HEK293 (cell line): ENCODE measurements at regions not wholly inside any gene's neighbourhood (a gene's known extent, or its start where the extent isn't known, plus 50 kb on each side); places are given as distances from the start of the nearest gene placed in this dataset.

Experiments
- CTCF ChIA-PET: fragments of 350-600 bp; formaldehyde crosslinking; extraction: SDS; loops from one replicate; lab custom pipeline; 2021; ENCODE audit warnings: antibody characterized with exemption; lab: Yijun Ruan, JAX
- POLR2A ChIA-PET: fragments of 300-600 bp; formaldehyde crosslinking; extraction: SDS; loops from one replicate; lab custom pipeline; 2020; ENCODE audit warnings: antibody characterized with exemption, inconsistent platforms; lab: Yijun Ruan, JAX
- H3K27ac ChIP-seq: fragments of 200-500 bp; sonication (Bioruptor generic); 2 replicates; pipeline ENCODE4 v1.5.1; 2014; ENCODE audit warnings: low read depth, low read length, control low read depth, inconsistent platforms; ENCODE audit errors: extremely low read depth
- H3K36me3 ChIP-seq, 2 experiments: fragments of 200-500 bp in 1 of 2; sonication (Bioruptor generic) in 1 of 2; 1 replicate in 1 of 2; 2 replicates in 1 of 2; pipeline ENCODE4 v1.5.1; 2014 to 2017; ENCODE audit warnings: inconsistent platforms in 2 of 2, low read length in 2 of 2; ENCODE audit not compliant: control insufficient read depth in 2 of 2, insufficient read depth in 1 of 2
- H3K4me1 ChIP-seq: fragments of 200-500 bp; sonication (Bioruptor generic); 2 replicates; pipeline ENCODE4 v1.5.1; 2014; ENCODE audit warnings: mild to moderate bottlenecking, low read length, inconsistent platforms; ENCODE audit not compliant: control insufficient read depth, insufficient read depth
- H3K4me3 ChIP-seq: 2 replicates; pipeline ENCODE4 v1.5.1; 2011; ENCODE audit warnings: low read depth, mild to moderate bottlenecking, control low read depth, low read length, moderate library complexity
- H3K9me3 ChIP-seq: fragments of 200-500 bp; sonication (Bioruptor generic); 2 replicates; pipeline ENCODE4 v1.5.1; 2014; ENCODE audit warnings: low read depth, low read length, inconsistent platforms; ENCODE audit not compliant: control insufficient read depth, insufficient read depth
- SP7 ChIP-seq: fragments of 450-650 bp; formaldehyde crosslinking; IDR thresholded peaks from 2 replicates; pipeline ENCODE4 v1.5.1; 2016; ENCODE audit warnings: missing biosample characterization, missing genetic modification characterization
- YY2 ChIP-seq: fragments of 450-650 bp; formaldehyde crosslinking; IDR thresholded peaks from 2 replicates; pipeline ENCODE4 v1.5.1; 2016; ENCODE audit warnings: missing biosample characterization, missing genetic modification characterization
- ZNF214 ChIP-seq: fragments of 450-650 bp; formaldehyde crosslinking; IDR thresholded peaks from 2 replicates; pipeline ENCODE4 v1.5.1; 2017; ENCODE audit warnings: missing biosample characterization, mild to moderate bottlenecking, missing genetic modification characterization, borderline replicate concordance
- ZNF354C ChIP-seq: fragments of 450-650 bp; formaldehyde crosslinking; IDR thresholded peaks from 2 replicates; pipeline ENCODE4 v1.5.1; 2016; ENCODE audit warnings: missing biosample characterization, missing genetic modification characterization, low read depth, borderline replicate concordance
- ZNF37A ChIP-seq: fragments of 450-650 bp; IDR thresholded peaks from 2 replicates; pipeline ENCODE4 v1.5.1; 2018; ENCODE audit warnings: missing biosample characterization, missing genetic modification characterization
- ZNF830 ChIP-seq: fragments of 450-650 bp; IDR thresholded peaks from 2 replicates; pipeline ENCODE4 v1.5.0; 2018; ENCODE audit warnings: missing biosample characterization, missing genetic modification characterization, low read depth, mild to moderate bottlenecking, moderate library complexity
- TF ChIP-seq, protein P1 (sequence below): fragments of 450-650 bp; formaldehyde crosslinking; IDR thresholded peaks from 2 replicates; pipeline ENCODE4 v1.5.1; 2016; ENCODE audit warnings: missing biosample characterization, missing genetic modification characterization, borderline replicate concordance
- TF ChIP-seq, protein P2 (sequence below): fragments of 450-650 bp; formaldehyde crosslinking; IDR thresholded peaks from 2 replicates; pipeline ENCODE4 v1.5.1; 2016; ENCODE audit warnings: missing biosample characterization, missing genetic modification characterization
- TF ChIP-seq, protein P3 (sequence below): fragments of 450-650 bp; formaldehyde crosslinking; IDR thresholded peaks from 2 replicates; pipeline ENCODE4 v1.5.1; 2017; ENCODE audit warnings: missing biosample characterization, missing genetic modification characterization
- TF ChIP-seq, protein P4 (sequence below): fragments of 450-650 bp; formaldehyde crosslinking; IDR thresholded peaks from 2 replicates; pipeline ENCODE4 v1.5.1; 2016; ENCODE audit warnings: missing biosample characterization, missing genetic modification characterization, borderline replicate concordance

DNA sequence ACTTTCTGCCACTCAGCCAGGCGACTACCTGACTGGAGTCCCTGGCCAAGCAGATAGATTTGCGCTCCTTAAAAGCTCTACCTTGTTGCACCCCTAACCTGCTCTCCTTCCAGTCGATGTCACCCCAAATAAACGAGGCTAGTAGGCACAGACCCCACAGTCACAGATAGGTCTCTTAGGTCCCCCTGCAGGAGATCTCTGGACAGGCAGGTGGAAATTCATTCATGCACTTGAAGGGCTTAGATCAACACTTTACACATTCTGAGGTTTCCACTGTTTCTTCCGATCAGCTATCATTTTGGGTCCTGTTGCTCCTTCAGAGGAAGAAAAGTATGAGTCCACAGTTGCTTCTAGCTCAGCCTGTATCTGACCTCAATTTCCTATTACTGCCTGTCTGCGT, 272.6 kb upstream of the FMN2 start (continued):
- TF ChIP-seq, protein P1, sequence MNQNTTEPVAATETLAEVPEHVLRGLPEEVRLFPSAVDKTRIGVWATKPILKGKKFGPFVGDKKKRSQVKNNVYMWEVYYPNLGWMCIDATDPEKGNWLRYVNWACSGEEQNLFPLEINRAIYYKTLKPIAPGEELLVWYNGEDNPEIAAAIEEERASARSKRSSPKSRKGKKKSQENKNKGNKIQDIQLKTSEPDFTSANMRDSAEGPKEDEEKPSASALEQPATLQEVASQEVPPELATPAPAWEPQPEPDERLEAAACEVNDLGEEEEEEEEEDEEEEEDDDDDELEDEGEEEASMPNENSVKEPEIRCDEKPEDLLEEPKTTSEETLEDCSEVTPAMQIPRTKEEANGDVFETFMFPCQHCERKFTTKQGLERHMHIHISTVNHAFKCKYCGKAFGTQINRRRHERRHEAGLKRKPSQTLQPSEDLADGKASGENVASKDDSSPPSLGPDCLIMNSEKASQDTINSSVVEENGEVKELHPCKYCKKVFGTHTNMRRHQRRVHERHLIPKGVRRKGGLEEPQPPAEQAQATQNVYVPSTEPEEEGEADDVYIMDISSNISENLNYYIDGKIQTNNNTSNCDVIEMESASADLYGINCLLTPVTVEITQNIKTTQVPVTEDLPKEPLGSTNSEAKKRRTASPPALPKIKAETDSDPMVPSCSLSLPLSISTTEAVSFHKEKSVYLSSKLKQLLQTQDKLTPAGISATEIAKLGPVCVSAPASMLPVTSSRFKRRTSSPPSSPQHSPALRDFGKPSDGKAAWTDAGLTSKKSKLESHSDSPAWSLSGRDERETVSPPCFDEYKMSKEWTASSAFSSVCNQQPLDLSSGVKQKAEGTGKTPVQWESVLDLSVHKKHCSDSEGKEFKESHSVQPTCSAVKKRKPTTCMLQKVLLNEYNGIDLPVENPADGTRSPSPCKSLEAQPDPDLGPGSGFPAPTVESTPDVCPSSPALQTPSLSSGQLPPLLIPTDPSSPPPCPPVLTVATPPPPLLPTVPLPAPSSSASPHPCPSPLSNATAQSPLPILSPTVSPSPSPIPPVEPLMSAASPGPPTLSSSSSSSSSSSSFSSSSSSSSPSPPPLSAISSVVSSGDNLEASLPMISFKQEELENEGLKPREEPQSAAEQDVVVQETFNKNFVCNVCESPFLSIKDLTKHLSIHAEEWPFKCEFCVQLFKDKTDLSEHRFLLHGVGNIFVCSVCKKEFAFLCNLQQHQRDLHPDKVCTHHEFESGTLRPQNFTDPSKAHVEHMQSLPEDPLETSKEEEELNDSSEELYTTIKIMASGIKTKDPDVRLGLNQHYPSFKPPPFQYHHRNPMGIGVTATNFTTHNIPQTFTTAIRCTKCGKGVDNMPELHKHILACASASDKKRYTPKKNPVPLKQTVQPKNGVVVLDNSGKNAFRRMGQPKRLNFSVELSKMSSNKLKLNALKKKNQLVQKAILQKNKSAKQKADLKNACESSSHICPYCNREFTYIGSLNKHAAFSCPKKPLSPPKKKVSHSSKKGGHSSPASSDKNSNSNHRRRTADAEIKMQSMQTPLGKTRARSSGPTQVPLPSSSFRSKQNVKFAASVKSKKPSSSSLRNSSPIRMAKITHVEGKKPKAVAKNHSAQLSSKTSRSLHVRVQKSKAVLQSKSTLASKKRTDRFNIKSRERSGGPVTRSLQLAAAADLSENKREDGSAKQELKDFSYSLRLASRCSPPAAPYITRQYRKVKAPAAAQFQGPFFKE (tag by site-specific recombination) = no peak
- TF ChIP-seq YY2 (tag by site-specific recombination) = no peak

DNA sequence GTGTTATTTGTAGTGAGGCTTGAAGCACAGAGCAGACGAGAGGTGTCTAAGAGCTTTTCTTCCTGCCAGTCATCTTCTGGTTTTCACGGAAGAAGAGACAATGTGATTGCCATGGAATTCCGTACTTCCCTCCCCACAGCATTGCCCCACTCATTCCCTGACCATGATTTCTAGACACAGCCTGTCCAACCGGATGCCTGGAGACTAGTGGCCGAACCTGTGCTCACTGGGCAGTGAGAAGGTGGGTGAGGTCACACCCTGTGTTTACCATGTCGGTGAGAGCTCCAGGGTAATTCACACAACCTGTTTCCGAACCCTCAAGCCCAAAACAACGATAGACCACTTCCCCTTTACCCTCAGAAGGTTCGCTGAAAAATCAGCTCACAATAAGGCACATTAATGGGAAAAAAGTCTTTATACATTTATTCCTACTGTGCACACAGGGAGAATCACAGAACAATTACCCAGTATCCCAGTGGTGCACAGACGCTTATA, 271.9 kb upstream of the FMN2 start:
- Histone ChIP-seq H3K4me3 (no peak overlapping the region), H3K4me1 (no peaks in the 10 kb centered on the region), H3K9me3 (no peaks in the 10 kb centered on the region), H3K27ac (no peak overlapping the region), H3K36me3 (no peaks in the 10 kb centered on the region)
- TF ChIP-seq, protein P2, sequence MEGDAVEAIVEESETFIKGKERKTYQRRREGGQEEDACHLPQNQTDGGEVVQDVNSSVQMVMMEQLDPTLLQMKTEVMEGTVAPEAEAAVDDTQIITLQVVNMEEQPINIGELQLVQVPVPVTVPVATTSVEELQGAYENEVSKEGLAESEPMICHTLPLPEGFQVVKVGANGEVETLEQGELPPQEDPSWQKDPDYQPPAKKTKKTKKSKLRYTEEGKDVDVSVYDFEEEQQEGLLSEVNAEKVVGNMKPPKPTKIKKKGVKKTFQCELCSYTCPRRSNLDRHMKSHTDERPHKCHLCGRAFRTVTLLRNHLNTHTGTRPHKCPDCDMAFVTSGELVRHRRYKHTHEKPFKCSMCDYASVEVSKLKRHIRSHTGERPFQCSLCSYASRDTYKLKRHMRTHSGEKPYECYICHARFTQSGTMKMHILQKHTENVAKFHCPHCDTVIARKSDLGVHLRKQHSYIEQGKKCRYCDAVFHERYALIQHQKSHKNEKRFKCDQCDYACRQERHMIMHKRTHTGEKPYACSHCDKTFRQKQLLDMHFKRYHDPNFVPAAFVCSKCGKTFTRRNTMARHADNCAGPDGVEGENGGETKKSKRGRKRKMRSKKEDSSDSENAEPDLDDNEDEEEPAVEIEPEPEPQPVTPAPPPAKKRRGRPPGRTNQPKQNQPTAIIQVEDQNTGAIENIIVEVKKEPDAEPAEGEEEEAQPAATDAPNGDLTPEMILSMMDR (tag by site-specific recombination) = no peak
- no peak for TF ChIP-seq ZNF37A (tag by site-specific recombination)
- TF ChIP-seq ZNF354C (tag by site-specific recombination) = no peak
- TF ChIP-seq, protein P3, sequence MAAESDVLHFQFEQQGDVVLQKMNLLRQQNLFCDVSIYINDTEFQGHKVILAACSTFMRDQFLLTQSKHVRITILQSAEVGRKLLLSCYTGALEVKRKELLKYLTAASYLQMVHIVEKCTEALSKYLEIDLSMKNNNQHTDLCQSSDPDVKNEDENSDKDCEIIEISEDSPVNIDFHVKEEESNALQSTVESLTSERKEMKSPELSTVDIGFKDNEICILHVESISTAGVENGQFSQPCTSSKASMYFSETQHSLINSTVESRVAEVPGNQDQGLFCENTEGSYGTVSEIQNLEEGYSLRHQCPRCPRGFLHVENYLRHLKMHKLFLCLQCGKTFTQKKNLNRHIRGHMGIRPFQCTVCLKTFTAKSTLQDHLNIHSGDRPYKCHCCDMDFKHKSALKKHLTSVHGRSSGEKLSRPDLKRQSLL (tag by site-specific recombination) = no peak
- no peak for TF ChIP-seq ZNF214
- ChIA-PET POLR2A (no interaction called here), CTCF (interaction anchor here (0.6 to 1.6 kb wide), 6 partner anchors 10 to 496 kb away, joined by 3 to 5 read pairs (median 4); no protein-coding TSS in a partner anchor)

DNA sequence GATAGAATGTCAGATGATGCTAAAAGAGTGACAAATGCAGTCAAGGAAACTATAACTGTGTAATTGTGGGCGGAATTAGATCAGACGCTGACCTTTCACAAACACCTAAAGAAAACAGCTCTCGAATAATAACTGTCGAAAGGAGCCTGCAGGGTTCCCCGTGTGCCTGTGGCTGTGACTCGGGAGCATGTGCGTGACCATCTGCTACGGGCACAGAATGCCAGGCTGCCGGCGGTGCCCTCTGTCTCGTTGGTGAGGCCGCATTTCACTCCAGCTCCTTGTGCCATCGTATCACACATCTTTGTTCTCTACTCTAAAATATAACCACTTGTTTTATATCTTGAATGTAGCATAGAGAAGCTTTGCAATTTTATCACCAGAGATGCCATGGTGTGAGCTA, 267.8 kb upstream of the FMN2 start:
- peaks cover 0 to 4% of the 10 kb centered on the region in 2 experiments; a peak in 1 of 3 replicates for H3K36me3 ChIP-seq
- H3K9me3 ChIP-seq = no peaks in the 10 kb centered on the region
- CTCF ChIA-PET = interaction anchor here (0.6 kb wide), 1 partner anchor 180 kb away, joined by 4 read pairs; no protein-coding TSS in a partner anchor
- no peak overlapping the region for H3K4me3 ChIP-seq
- POLR2A ChIA-PET = no interaction called here
- H3K4me1 ChIP-seq = no peaks in the 10 kb centered on the region
- no peak overlapping the region for H3K27ac ChIP-seq
- TF ChIP-seq SP7 (tag by site-specific recombination) (no peak), ZNF830 (no peak)
- TF ChIP-seq, protein P4, sequence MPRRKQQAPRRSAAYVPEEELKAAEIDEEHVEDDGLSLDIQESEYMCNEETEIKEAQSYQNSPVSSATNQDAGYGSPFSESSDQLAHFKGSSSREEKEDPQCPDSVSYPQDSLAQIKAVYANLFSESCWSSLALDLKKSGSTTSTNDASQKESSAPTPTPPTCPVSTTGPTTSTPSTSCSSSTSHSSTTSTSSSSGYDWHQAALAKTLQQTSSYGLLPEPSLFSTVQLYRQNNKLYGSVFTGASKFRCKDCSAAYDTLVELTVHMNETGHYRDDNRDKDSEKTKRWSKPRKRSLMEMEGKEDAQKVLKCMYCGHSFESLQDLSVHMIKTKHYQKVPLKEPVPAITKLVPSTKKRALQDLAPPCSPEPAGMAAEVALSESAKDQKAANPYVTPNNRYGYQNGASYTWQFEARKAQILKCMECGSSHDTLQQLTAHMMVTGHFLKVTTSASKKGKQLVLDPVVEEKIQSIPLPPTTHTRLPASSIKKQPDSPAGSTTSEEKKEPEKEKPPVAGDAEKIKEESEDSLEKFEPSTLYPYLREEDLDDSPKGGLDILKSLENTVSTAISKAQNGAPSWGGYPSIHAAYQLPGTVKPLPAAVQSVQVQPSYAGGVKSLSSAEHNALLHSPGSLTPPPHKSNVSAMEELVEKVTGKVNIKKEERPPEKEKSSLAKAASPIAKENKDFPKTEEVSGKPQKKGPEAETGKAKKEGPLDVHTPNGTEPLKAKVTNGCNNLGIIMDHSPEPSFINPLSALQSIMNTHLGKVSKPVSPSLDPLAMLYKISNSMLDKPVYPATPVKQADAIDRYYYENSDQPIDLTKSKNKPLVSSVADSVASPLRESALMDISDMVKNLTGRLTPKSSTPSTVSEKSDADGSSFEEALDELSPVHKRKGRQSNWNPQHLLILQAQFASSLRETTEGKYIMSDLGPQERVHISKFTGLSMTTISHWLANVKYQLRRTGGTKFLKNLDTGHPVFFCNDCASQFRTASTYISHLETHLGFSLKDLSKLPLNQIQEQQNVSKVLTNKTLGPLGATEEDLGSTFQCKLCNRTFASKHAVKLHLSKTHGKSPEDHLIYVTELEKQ (tag by site-specific recombination) = no peak
- TF ChIP-seq, all 188 proteins: peak for 0
